ENCODE measurements at regions not wholly inside any gene's neighbourhood (a gene's known extent, or its start where the extent isn't known, plus 50 kb on each side); places are given as distances from the start of the nearest gene placed in this dataset.

- H3K36me3 ChIP-seq = no peaks in the 10 kb centered on the region
- H3K27ac ChIP-seq = no peak overlapping the region
- no peaks in the 10 kb centered on the region for H3K9me3 ChIP-seq
- peak overlapping the region in 1 of 2 donors; percentile 35 for H3K9ac ChIP-seq (ENCODE audit: low read depth in 2 of 2, low read length in 2 of 2)
- no peak for TF ChIP-seq CTCF (IDR thresholded peaks at IDR 0.05)
- H3K4me3 ChIP-seq = peak overlapping the region; percentile 19
- peaks cover 76% of the 10 kb centered on the region for H3K27me3 ChIP-seq
- intact Hi-C loops (cut with DNase I) = no loop called here
- peaks cover 6% of the 10 kb centered on the region for H3K4me1 ChIP-seq
- DNase-seq = no peak
Observed at GRCh38 chr19:30225676-30226463, 146.3 kb upstream of the ZNF536 start.

- no peak for TF ChIP-seq CTCF (IDR thresholded peaks at IDR 0.05)
- Histone ChIP-seq H3K36me3 (no peaks in the 10 kb centered on the region), H3K4me1 (peaks cover 6% of the 10 kb centered on the region), H3K9ac (ENCODE audit: low read depth in 2 of 2, low read length in 2 of 2) (no peak overlapping the region), H3K27me3 (peaks cover 76% of the 10 kb centered on the region), H3K27ac (no peak overlapping the region), H3K9me3 (no peaks in the 10 kb centered on the region), H3K4me3 (peak overlapping the region; percentile 19)
- intact Hi-C loops (cut with DNase I) = no loop called here
- no peak for DNase-seq
Observed at GRCh38 chr19:30226464-30227011, 145.6 kb upstream of the ZNF536 start.

- H3K9ac ChIP-seq (ENCODE audit: low read depth in 2 of 2, low read length in 2 of 2) = peak overlapping the region; percentile 1 to 40
- no peaks in the 10 kb centered on the region for H3K9me3 ChIP-seq
- H3K4me3 ChIP-seq = peak overlapping the region; percentile 45
- H3K27me3 ChIP-seq = peaks cover 73% of the 10 kb centered on the region
- intact Hi-C loops (cut with DNase I) = no loop called here
- H3K36me3 ChIP-seq = no peaks in the 10 kb centered on the region
- DNase-seq = no peak
- no peak overlapping the region for H3K27ac ChIP-seq
- H3K4me1 ChIP-seq = peaks cover 6% of the 10 kb centered on the region
- no peak for TF ChIP-seq CTCF (IDR thresholded peaks at IDR 0.05)
Observed at GRCh38 chr19:30227012-30227621, 145.1 kb upstream of the ZNF536 start.

- peaks cover 67% of the 10 kb centered on the region for H3K27me3 ChIP-seq
- no peak overlapping the region for H3K27ac ChIP-seq
- H3K9ac ChIP-seq (ENCODE audit: low read depth in 2 of 2, low read length in 2 of 2) = peak overlapping the region in 1 of 2 donors; percentile 40
- no peaks in the 10 kb centered on the region for H3K36me3 ChIP-seq
- peak; percentile 24 for TF ChIP-seq CTCF (IDR thresholded peaks at IDR 0.05)
- intact Hi-C loops (cut with DNase I) = no loop called here
- DNase-seq = peak; percentile 67
- no peaks in the 10 kb centered on the region for H3K9me3 ChIP-seq
- H3K4me3 ChIP-seq = peak overlapping the region; percentile 45
- peaks cover 6% of the 10 kb centered on the region for H3K4me1 ChIP-seq
Observed at GRCh38 chr19:30227661-30228112, 144.5 kb upstream of the ZNF536 start.

- Histone ChIP-seq H3K27ac (no peak overlapping the region), H3K9ac (ENCODE audit: low read depth in 2 of 2, low read length in 2 of 2) (peak overlapping the region; percentile 26 to 43), H3K4me1 (peaks cover 6% of the 10 kb centered on the region), H3K9me3 (no peaks in the 10 kb centered on the region), H3K4me3 (peak overlapping the region; percentile 45), H3K27me3 (peaks cover 63% of the 10 kb centered on the region), H3K36me3 (no peaks in the 10 kb centered on the region)
- TF ChIP-seq CTCF (IDR thresholded peaks at IDR 0.05) = no peak
- DNase-seq = no peak
- intact Hi-C loops (cut with DNase I) = no loop called here
Observed at GRCh38 chr19:30228113-30228834, 143.9 kb upstream of the ZNF536 start.
